GM12878 (cell line): ENCODE measurements at regions not wholly inside any gene's neighbourhood (a gene's known extent, or its start where the extent isn't known, plus 50 kb on each side); places are given as distances from the start of the nearest gene placed in this dataset.

Source experiments
- ATAC-seq: fragments of 200-7000 bp; cut with Tn5 transposase; 3 replicates; pipeline ENCODE4 v1.9.1; 2020; ENCODE audit warnings: mild to moderate bottlenecking, moderate library complexity
- BruUV-seq: library from RNA; stranded (reverse); fragments of 400-500 nt; replicated peaks from 2 replicates; lab custom pipeline; 2021; lab: Mats Ljungman, UMichigan
- CTCF ChIA-PET: fragments of 300-600 bp; sonication (Branson Sonifier 250); formaldehyde crosslinking; extraction: SDS; loops from one replicate; lab custom pipeline; 2021; ENCODE audit warnings: inconsistent platforms; lab: Yijun Ruan, JAX
- POLR2A ChIA-PET: fragments of 350-600 bp; formaldehyde crosslinking; extraction: SDS; loops from one replicate; lab custom pipeline; 2021; ENCODE audit warnings: inconsistent platforms; lab: Charles Lee
- RAD21 ChIA-PET: fragments of 300-600 bp; sonication (Branson Sonifier 250); formaldehyde crosslinking; loops from one replicate; lab custom pipeline; 2023; ENCODE audit warnings: antibody characterized with exemption; ENCODE audit not compliant: unreplicated experiment; lab: Charles Lee
- SMC1A ChIA-PET: fragments of 300-600 bp; sonication (Branson Sonifier 250); formaldehyde crosslinking; loops from one replicate; lab custom pipeline; 2023; ENCODE audit not compliant: unreplicated experiment, uncharacterized antibody; lab: Charles Lee
- DNase-seq: peaks from one replicate; pipeline ENCODE4 v3.0.0-alpha.2; 2011; ENCODE audit warnings: low read depth, low spot score
- FAIRE-seq: peaks from 3 replicates; lab custom pipeline; 2011; peaks lifted over from hg19 to GRCh38; lab: Jason Lieb, UNC
- H2AFZ ChIP-seq: 2 replicates; pipeline ENCODE4 v1.6.0; 2011; ENCODE audit warnings: low read depth, low read length, control low read depth; ENCODE audit not compliant: control insufficient read depth
- H3K27ac ChIP-seq: 2 replicates; pipeline ENCODE4 v1.5.1; 2011; ENCODE audit warnings: control low read depth; ENCODE audit not compliant: control insufficient read depth, insufficient read depth
- H3K27me3 ChIP-seq, 2 experiments: replicated peaks in 1 of 2; 2 replicates each; pipeline versions ENCODE4 v1.6.0 to v1.6.1; 2011; ENCODE audit warnings: low read length in 1 of 2; ENCODE audit not compliant: control insufficient read depth in 2 of 2, insufficient read depth in 2 of 2
- H3K36me3 ChIP-seq, 2 experiments: 2 replicates each; pipeline ENCODE4 v1.5.1; 2011; ENCODE audit warnings: low read length in 1 of 2; ENCODE audit not compliant: control insufficient read depth in 2 of 2, insufficient read depth in 2 of 2
- H3K4me1 ChIP-seq: 2 replicates; pipeline ENCODE4 v1.6.1; 2011; ENCODE audit warnings: mild to moderate bottlenecking, low read length, moderate library complexity, mixed read lengths; ENCODE audit not compliant: control insufficient read depth, insufficient read depth
- H3K4me2 ChIP-seq: 2 replicates; pipeline ENCODE4 v1.6.0; 2011; ENCODE audit warnings: control low read depth; ENCODE audit not compliant: control insufficient read depth, insufficient read depth
- H3K4me3 ChIP-seq: fragments of 200-600 bp; sonication (generic); 2 replicates; pipeline ENCODE4 v1.5.1; 2016
- H3K79me2 ChIP-seq: 2 replicates; pipeline ENCODE4 v1.6.0; 2011; ENCODE audit warnings: low read length; ENCODE audit not compliant: control insufficient read depth, insufficient read depth
- H3K9ac ChIP-seq: 2 replicates; pipeline ENCODE4 v1.8.0; 2011; ENCODE audit warnings: low read length, control low read depth, mixed read lengths; ENCODE audit not compliant: control insufficient read depth, insufficient read depth
- H3K9me3 ChIP-seq: replicated peaks from 3 replicates; pipeline ENCODE4 v1.5.1; 2011; ENCODE audit warnings: mild to moderate bottlenecking, low read length; ENCODE audit not compliant: control insufficient read depth, insufficient read depth
- H4K20me1 ChIP-seq: 2 replicates; pipeline ENCODE4 v1.6.0; 2011; ENCODE audit not compliant: control insufficient read depth, insufficient read depth
- BMI1 ChIP-seq: fragments of 450-650 bp; IDR thresholded peaks from 2 replicates; pipeline ENCODE4 v1.6.1; 2016; ENCODE audit warnings: mild to moderate bottlenecking, moderate library complexity, borderline replicate concordance
- CEBPB ChIP-seq, 2 experiments: fragments of 150-350 bp in 1 of 2; IDR thresholded peaks; 2 replicates each; pipeline ENCODE4 v1.6.1; 2012 to 2014; ENCODE audit warnings: low read depth in 2 of 2, low read length in 2 of 2, borderline replicate concordance in 1 of 2, inconsistent platforms in 1 of 2
- DPF2 ChIP-seq: fragments of 450-650 bp; IDR thresholded peaks from 2 replicates; pipeline ENCODE4 v1.6.1; 2017; ENCODE audit warnings: mild to moderate bottlenecking
- EP300 ChIP-seq, 2 experiments: fragments of 150-350 bp in 1 of 2; IDR thresholded peaks; 2 replicates each; pipeline ENCODE4 v1.6.1; 2011 to 2012; ENCODE audit warnings: low read depth in 2 of 2, low read length in 2 of 2, borderline replicate concordance in 1 of 2, improper control_type of control experiment in 1 of 2, inconsistent platforms in 1 of 2; ENCODE audit not compliant: control insufficient read depth in 1 of 2
- FOS ChIP-seq: IDR thresholded peaks from 3 replicates; pipeline ENCODE4 v1.6.1; 2011; ENCODE audit warnings: borderline replicate concordance; ENCODE audit not compliant: insufficient read length; ENCODE audit errors: extremely low read depth
- FOXK2 ChIP-seq: fragments of 450-650 bp; IDR thresholded peaks from 2 replicates; pipeline ENCODE4 v1.6.1; 2017; ENCODE audit warnings: mild to moderate bottlenecking, moderate library complexity
- HCFC1 ChIP-seq: fragments of 150-350 bp; IDR thresholded peaks from 2 replicates; pipeline ENCODE4 v1.6.1; 2014; ENCODE audit warnings: low read length
- HDAC6 ChIP-seq: fragments of 200-600 bp; sonication (generic); IDR thresholded peaks from one replicate; pipeline ENCODE4 v1.8.0; 2017; ENCODE audit warnings: antibody characterized with exemption; ENCODE audit not compliant: unreplicated experiment
- PRDM15 ChIP-seq: fragments of 450-650 bp; formaldehyde crosslinking; IDR thresholded peaks from 2 replicates; pipeline ENCODE4 v1.4.0; 2020; ENCODE audit warnings: mild to moderate bottlenecking, moderate library complexity
- RELA ChIP-seq: fragments of 450-650 bp; IDR thresholded peaks from 2 replicates; pipeline ENCODE4 v1.8.0; 2014; ENCODE audit warnings: borderline replicate concordance; ENCODE audit not compliant: partially characterized antibody
- RFX5 ChIP-seq: IDR thresholded peaks from 2 replicates; pipeline ENCODE4 v1.6.1; 2011; ENCODE audit warnings: low read depth, low read length, improper control_type of control experiment
- SPI1 ChIP-seq: IDR thresholded peaks from 2 replicates; pipeline ENCODE4 v1.6.1; 2011; ENCODE audit warnings: low read depth, mild to moderate bottlenecking, low read length, moderate library complexity, borderline replicate concordance; ENCODE audit not compliant: insufficient read depth
- USF2 ChIP-seq: IDR thresholded peaks from 2 replicates; pipeline ENCODE4 v1.6.1; 2011; ENCODE audit warnings: low read depth, low read length, improper control_type of control experiment, borderline replicate concordance
- ZNF24 ChIP-seq: fragments of 450-650 bp; IDR thresholded peaks from 2 replicates; pipeline ENCODE4 v1.6.1; 2017; ENCODE audit warnings: antibody characterized with exemption, mild to moderate bottlenecking
- WGBS: methylation state at CpG from one replicate; pipeline ENCODE4 v1.1.6; 2016; ENCODE audit warnings: low lambda C conversion rate; ENCODE audit not compliant: insufficient replicate concordance, insufficient coverage; ENCODE audit errors: missing lambda C conversion rate; 5-methylcytosine and 5-hydroxymethylcytosine counted together
- in situ Hi-C: fragments of 300-500 bp; cut with MboI; formaldehyde crosslinking; loops from 9 replicates; pipeline ENCODE4 v1.14.3; 2018; ENCODE audit warnings: mixed read lengths
- intact Hi-C: fragments of 100-400 bp; cut with micrococcal nuclease; formaldehyde crosslinking; loops from one replicate; pipeline ENCODE4 v1.14.2; 2022; ENCODE audit not compliant: unreplicated experiment
- TF ChIP-seq, protein P1 (sequence below): IDR thresholded peaks from 2 replicates; pipeline ENCODE4 v1.6.1; 2012; ENCODE audit warnings: low read depth, low read length, improper control_type of control experiment

DNA sequence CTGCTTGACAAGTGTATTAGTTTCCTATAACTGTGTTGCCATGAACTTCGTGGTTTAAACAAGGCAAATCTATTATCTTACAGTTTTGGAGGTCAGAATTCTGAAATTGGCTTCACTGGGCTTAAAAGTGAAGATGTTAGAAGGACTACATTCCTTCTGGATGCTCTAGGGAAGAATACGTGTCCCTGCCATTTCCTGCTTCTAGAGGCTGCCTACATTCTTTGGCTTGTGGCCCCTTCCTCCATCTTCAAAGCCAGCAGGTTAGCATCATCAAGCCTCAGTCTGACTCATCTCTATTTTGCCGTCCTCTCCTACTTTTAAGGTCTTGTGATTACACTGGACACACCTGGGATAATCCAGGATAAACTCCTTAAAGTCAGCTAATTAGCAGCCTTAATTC is 327.7 kb downstream of the SATB1 start:
- RAD21 ChIA-PET, result no interaction called here
- DNase-seq (no peak), ATAC-seq (no peak), FAIRE-seq (no peak)
- intact Hi-C loops (no loop called here), in situ Hi-C loops (no loop called here)
- Histone ChIP-seq H3K4me2 (no peak overlapping the region), H3K4me3 (no peak overlapping the region), H3K9ac (no peak overlapping the region), H3K27me3 (no peaks in the 10 kb centered on the region; a peak in 1 of 4 replicates), H2AFZ (no peak overlapping the region), H3K4me1 (no peaks in the 10 kb centered on the region), H3K9me3 (peaks cover 2% of the 10 kb centered on the region; the same call in 1 of the 3 replicates), H3K79me2 (no peaks in the 10 kb centered on the region), H3K27ac (no peak overlapping the region), H4K20me1 (no peaks in the 10 kb centered on the region), H3K36me3 (no peaks in the 10 kb centered on the region)
- 13% methylated on average over 3 of the region's 3 CpGs for WGBS
- SMC1A ChIA-PET, result interaction anchor here (1.2 to 1.9 kb wide), 2 partner anchors 9 to 30 kb away, joined by 3 to 4 read pairs; no protein-coding TSS in a partner anchor
- no TSS peak for BruUV-seq
- CTCF ChIA-PET, result interaction anchor here (0.7 kb wide), 1 partner anchor 294 kb away, joined by 3 read pairs; no protein-coding TSS in a partner anchor
- POLR2A ChIA-PET, result no interaction called here
- TF ChIP-seq ZNF24 (no peak), PRDM15 (CRISPR knock-in tag) (no peak), RFX5 (no peak), CEBPB (IDR thresholded peaks at IDR 0.05; ENCODE audit: borderline replicate concordance in 1 of 2, low read depth in 2 of 2, low read length in 2 of 2) (no peak), HDAC6 (no peak), SPI1 (no peak), RELA (no peak), DPF2 (no peak), HCFC1 (no peak), EP300 (IDR thresholded peaks at IDR 0.05; ENCODE audit: borderline replicate concordance in 1 of 2, control insufficient read depth in 1 of 2, low read depth in 2 of 2, low read length in 2 of 2) (no peak), FOS (no peak), USF2 (no peak), BMI1 (no peak), FOXK2 (no peak)
- TF ChIP-seq, protein P1, sequence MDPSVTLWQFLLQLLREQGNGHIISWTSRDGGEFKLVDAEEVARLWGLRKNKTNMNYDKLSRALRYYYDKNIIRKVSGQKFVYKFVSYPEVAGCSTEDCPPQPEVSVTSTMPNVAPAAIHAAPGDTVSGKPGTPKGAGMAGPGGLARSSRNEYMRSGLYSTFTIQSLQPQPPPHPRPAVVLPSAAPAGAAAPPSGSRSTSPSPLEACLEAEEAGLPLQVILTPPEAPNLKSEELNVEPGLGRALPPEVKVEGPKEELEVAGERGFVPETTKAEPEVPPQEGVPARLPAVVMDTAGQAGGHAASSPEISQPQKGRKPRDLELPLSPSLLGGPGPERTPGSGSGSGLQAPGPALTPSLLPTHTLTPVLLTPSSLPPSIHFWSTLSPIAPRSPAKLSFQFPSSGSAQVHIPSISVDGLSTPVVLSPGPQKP, result no peak
